ENCODE measurements at regions not wholly inside any gene's neighbourhood (a gene's known extent, or its start where the extent isn't known, plus 50 kb on each side); places are given as distances from the start of the nearest gene placed in this dataset.

DNA sequence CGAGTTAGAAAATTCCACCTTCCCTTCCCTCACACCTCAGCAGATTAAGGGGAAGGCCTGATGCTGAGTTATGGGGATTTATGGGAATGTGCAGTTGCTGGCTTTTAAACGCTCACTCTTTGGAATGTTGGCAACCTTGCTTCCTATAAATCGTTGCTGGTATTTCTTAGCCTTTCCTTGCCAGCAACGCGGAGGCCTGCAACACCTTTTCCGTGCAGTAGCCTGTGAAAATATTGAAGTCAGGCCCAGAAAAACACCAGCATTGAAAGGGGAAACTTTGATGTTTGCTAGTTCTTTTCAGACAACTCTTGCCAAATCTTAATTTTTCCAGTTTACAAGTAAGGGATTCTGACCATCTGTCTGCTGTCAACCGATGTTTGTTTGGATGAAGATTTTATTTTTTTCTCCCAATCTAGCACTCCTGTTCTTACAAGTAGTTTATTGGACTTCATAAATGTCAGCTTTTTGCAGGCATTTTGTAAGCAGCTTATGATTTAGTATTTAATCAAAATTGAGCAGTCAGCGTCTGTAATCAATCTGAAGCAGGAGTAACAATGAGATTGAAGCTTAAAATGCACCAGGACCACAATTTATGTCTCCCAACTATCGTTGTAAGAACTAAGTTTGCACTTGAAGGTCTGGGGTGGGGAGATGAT lies 251.0 kb downstream of the RPLP1 start:
- TF ChIP-seq, protein P1, sequence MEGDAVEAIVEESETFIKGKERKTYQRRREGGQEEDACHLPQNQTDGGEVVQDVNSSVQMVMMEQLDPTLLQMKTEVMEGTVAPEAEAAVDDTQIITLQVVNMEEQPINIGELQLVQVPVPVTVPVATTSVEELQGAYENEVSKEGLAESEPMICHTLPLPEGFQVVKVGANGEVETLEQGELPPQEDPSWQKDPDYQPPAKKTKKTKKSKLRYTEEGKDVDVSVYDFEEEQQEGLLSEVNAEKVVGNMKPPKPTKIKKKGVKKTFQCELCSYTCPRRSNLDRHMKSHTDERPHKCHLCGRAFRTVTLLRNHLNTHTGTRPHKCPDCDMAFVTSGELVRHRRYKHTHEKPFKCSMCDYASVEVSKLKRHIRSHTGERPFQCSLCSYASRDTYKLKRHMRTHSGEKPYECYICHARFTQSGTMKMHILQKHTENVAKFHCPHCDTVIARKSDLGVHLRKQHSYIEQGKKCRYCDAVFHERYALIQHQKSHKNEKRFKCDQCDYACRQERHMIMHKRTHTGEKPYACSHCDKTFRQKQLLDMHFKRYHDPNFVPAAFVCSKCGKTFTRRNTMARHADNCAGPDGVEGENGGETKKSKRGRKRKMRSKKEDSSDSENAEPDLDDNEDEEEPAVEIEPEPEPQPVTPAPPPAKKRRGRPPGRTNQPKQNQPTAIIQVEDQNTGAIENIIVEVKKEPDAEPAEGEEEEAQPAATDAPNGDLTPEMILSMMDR (IDR thresholded peaks at IDR 0.05) = no peak
- no peak for TF ChIP-seq EP300 (IDR thresholded peaks at IDR 0.05)

Measured in tibial nerve (tissue), 4 donors.